WTC11 (cell line): ENCODE measurements at regions not wholly inside any gene's neighbourhood (a gene's known extent, or its start where the extent isn't known, plus 50 kb on each side); places are given as distances from the start of the nearest gene placed in this dataset.

ENCODE experiments used
- E2F4 ChIP-seq: sonication (generic); formaldehyde crosslinking; IDR thresholded peaks from 2 replicates; pipeline ENCODE4 v1.8.1; 2022; ENCODE audit warnings: low read depth, mild to moderate bottlenecking, moderate library complexity, missing genetic modification reagents, borderline replicate concordance
- JAZF1 ChIP-seq: fragments of 250-450 bp; sonication (Bioruptor Pico); IDR thresholded peaks from 2 replicates; pipeline ENCODE4 v1.9.0; 2021; ENCODE audit warnings: moderate library complexity, mild to moderate bottlenecking, inconsistent platforms
- MYBL2 ChIP-seq: sonication (generic); formaldehyde crosslinking; IDR thresholded peaks from 2 replicates; pipeline ENCODE4 v1.8.1; 2023; ENCODE audit warnings: mild to moderate bottlenecking, moderate library complexity, missing genetic modification reagents
- NFE2L1 ChIP-seq: sonication (generic); formaldehyde crosslinking; IDR thresholded peaks from 2 replicates; pipeline ENCODE4 v1.8.1; 2023; ENCODE audit warnings: missing genetic modification reagents
- SMAD3 ChIP-seq: sonication (generic); formaldehyde crosslinking; IDR thresholded peaks from 2 replicates; pipeline ENCODE4 v1.8.0; 2022; ENCODE audit warnings: missing genetic modification reagents, mild to moderate bottlenecking, borderline replicate concordance
- STAT6 ChIP-seq: sonication (generic); formaldehyde crosslinking; conservative IDR thresholded peaks from 2 replicates; pipeline ENCODE4 v1.8.1; 2023; ENCODE audit warnings: mild to moderate bottlenecking, low read depth, missing genetic modification reagents, moderate library complexity
- TP53 ChIP-seq: sonication (generic); formaldehyde crosslinking; IDR thresholded peaks from 2 replicates; pipeline ENCODE4 v1.8.1; 2023; ENCODE audit warnings: mild to moderate bottlenecking, missing genetic modification reagents
- ZNF232 ChIP-seq: sonication (generic); formaldehyde crosslinking; IDR thresholded peaks from 2 replicates; pipeline ENCODE4 v1.8.0; 2022; ENCODE audit warnings: mild to moderate bottlenecking, missing genetic modification reagents
- TF ChIP-seq, protein P1 (sequence below): fragments of 200-600 bp; IDR thresholded peaks from 2 replicates; pipeline ENCODE4 v1.8.0; 2022; ENCODE audit warnings: antibody characterized with exemption
- TF ChIP-seq, protein P2 (sequence below): sonication (generic); formaldehyde crosslinking; IDR thresholded peaks from 2 replicates; pipeline ENCODE4 v1.8.0; 2022; ENCODE audit warnings: missing genetic modification reagents

GRCh38 chr1:73903092-73903491 lies 294.9 kb downstream of the LRRIQ3 start:
- TF ChIP-seq, protein P1, sequence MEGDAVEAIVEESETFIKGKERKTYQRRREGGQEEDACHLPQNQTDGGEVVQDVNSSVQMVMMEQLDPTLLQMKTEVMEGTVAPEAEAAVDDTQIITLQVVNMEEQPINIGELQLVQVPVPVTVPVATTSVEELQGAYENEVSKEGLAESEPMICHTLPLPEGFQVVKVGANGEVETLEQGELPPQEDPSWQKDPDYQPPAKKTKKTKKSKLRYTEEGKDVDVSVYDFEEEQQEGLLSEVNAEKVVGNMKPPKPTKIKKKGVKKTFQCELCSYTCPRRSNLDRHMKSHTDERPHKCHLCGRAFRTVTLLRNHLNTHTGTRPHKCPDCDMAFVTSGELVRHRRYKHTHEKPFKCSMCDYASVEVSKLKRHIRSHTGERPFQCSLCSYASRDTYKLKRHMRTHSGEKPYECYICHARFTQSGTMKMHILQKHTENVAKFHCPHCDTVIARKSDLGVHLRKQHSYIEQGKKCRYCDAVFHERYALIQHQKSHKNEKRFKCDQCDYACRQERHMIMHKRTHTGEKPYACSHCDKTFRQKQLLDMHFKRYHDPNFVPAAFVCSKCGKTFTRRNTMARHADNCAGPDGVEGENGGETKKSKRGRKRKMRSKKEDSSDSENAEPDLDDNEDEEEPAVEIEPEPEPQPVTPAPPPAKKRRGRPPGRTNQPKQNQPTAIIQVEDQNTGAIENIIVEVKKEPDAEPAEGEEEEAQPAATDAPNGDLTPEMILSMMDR = no peak
- TF ChIP-seq MYBL2 = no peak
- no peak for TF ChIP-seq NFE2L1
- no peak for TF ChIP-seq ZNF232
- no peak for TF ChIP-seq SMAD3 (CRISPR knock-in tag)
- TF ChIP-seq E2F4 (CRISPR knock-in tag) = no peak
- TF ChIP-seq, protein P2, sequence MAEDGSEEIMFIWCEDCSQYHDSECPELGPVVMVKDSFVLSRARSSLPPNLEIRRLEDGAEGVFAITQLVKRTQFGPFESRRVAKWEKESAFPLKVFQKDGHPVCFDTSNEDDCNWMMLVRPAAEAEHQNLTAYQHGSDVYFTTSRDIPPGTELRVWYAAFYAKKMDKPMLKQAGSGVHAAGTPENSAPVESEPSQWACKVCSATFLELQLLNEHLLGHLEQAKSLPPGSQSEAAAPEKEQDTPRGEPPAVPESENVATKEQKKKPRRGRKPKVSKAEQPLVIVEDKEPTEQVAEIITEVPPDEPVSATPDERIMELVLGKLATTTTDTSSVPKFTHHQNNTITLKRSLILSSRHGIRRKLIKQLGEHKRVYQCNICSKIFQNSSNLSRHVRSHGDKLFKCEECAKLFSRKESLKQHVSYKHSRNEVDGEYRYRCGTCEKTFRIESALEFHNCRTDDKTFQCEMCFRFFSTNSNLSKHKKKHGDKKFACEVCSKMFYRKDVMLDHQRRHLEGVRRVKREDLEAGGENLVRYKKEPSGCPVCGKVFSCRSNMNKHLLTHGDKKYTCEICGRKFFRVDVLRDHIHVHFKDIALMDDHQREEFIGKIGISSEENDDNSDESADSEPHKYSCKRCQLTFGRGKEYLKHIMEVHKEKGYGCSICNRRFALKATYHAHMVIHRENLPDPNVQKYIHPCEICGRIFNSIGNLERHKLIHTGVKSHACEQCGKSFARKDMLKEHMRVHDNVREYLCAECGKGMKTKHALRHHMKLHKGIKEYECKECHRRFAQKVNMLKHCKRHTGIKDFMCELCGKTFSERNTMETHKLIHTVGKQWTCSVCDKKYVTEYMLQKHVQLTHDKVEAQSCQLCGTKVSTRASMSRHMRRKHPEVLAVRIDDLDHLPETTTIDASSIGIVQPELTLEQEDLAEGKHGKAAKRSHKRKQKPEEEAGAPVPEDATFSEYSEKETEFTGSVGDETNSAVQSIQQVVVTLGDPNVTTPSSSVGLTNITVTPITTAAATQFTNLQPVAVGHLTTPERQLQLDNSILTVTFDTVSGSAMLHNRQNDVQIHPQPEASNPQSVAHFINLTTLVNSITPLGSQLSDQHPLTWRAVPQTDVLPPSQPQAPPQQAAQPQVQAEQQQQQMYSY = no peak
- no peak for TF ChIP-seq STAT6 (CRISPR knock-in tag)
- TF ChIP-seq JAZF1 (CRISPR knock-in tag) = no peak
- TF ChIP-seq TP53 (CRISPR knock-in tag) = no peak
